ENCODE measurements at regions not wholly inside any gene's neighbourhood (a gene's known extent, or its start where the extent isn't known, plus 50 kb on each side); places are given as distances from the start of the nearest gene placed in this dataset.
"Not testable (repeated sequence)": the region's sequence is repeated elsewhere in the genome, so short reads cannot be mapped to it uniquely, and the experiment has no call there.

GRCh38 chr4:132097041-132097440 lies 1052.1 kb upstream of the PCDH10 start:
- no peak for DNase-seq

GRCh38 chr4:132101526-132101925 lies 1047.6 kb upstream of the PCDH10 start:
- no peak for DNase-seq

- no peak for DNase-seq
These were observed 1040.3 kb upstream of the PCDH10 start for GRCh38 chr4:132108784-132109183.

GRCh38 chr4:132114885-132115284 lies 1034.2 kb upstream of the PCDH10 start:
- DNase-seq, result no peak

GRCh38 chr4:132122741-132123140 lies 1026.4 kb upstream of the PCDH10 start:
- not testable (repeated sequence) for DNase-seq

- DNase-seq, result no peak
These were observed 1025.0 kb upstream of the PCDH10 start for GRCh38 chr4:132123870-132124623.

GRCh38 chr4:132124624-132124974 lies 1024.5 kb upstream of the PCDH10 start:
- DNase-seq, result no peak

- DNase-seq, result no peak
These were observed 1024.0 kb upstream of the PCDH10 start for GRCh38 chr4:132125131-132125530.

- DNase-seq, result no peak
These were observed 1016.7 kb upstream of the PCDH10 start for GRCh38 chr4:132132433-132132832.

GRCh38 chr4:132169660-132170059 lies 979.4 kb upstream of the PCDH10 start:
- DNase-seq, result no peak

- no peak for DNase-seq
These were observed 969.1 kb upstream of the PCDH10 start for GRCh38 chr4:132180020-132180427.

GRCh38 chr4:132195176-132195575 lies 953.9 kb upstream of the PCDH10 start:
- DNase-seq, result no peak

- no peak for DNase-seq
These were observed 945.5 kb upstream of the PCDH10 start for GRCh38 chr4:132203618-132204017.

- no peak for DNase-seq
These were observed 934.6 kb upstream of the PCDH10 start for GRCh38 chr4:132214519-132214918.

GRCh38 chr4:132218406-132218805 lies 930.7 kb upstream of the PCDH10 start:
- DNase-seq, result no peak

GRCh38 chr4:132227151-132227856 lies 921.8 kb upstream of the PCDH10 start:
- no peak for DNase-seq

- DNase-seq, result not testable (repeated sequence)
These were observed 921.3 kb upstream of the PCDH10 start for GRCh38 chr4:132227857-132228165.

GRCh38 chr4:132228676-132229075 lies 920.4 kb upstream of the PCDH10 start:
- no peak for DNase-seq

GRCh38 chr4:132230025-132230424 lies 919.1 kb upstream of the PCDH10 start:
- DNase-seq, result no peak

- DNase-seq, result no peak
These were observed 910.4 kb upstream of the PCDH10 start for GRCh38 chr4:132238697-132239096.

- DNase-seq, result no peak
These were observed 909.0 kb upstream of the PCDH10 start for GRCh38 chr4:132240081-132240480.

- DNase-seq, result no peak
These were observed 903.8 kb upstream of the PCDH10 start for GRCh38 chr4:132245319-132245718.

- DNase-seq, result no peak
These were observed 884.9 kb upstream of the PCDH10 start for GRCh38 chr4:132264176-132264575.

GRCh38 chr4:132266374-132266773 lies 882.7 kb upstream of the PCDH10 start:
- no peak for DNase-seq

- DNase-seq, result no peak
These were observed 881.8 kb upstream of the PCDH10 start for GRCh38 chr4:132267321-132267720.

Measured in T-helper 2 cell (primary cell).